GM06990 (cell line): ENCODE measurements at regions not wholly inside any gene's neighbourhood (a gene's known extent, or its start where the extent isn't known, plus 50 kb on each side); places are given as distances from the start of the nearest gene placed in this dataset.
A peak's percentile ranks its signal among the peaks of the same experiment; 100 is the strongest.
"Not testable (repeated sequence)": the region's sequence is repeated elsewhere in the genome, so short reads cannot be mapped to it uniquely, and the experiment has no call there.

Source experiments
- DNase-seq: peaks from one replicate; pipeline ENCODE4 v3.0.0-alpha.2; 2011; ENCODE audit not compliant: insufficient read length; ENCODE audit errors: extremely low read depth
- H3K27me3 ChIP-seq: replicated peaks from 2 replicates; pipeline ENCODE4 v1.6.0; 2011; ENCODE audit warnings: low read length; ENCODE audit not compliant: control insufficient read depth, insufficient read depth
- H3K36me3 ChIP-seq: 2 replicates; pipeline ENCODE4 v1.5.1; 2011; ENCODE audit warnings: low read length; ENCODE audit not compliant: control insufficient read depth, insufficient read depth
- H3K4me3 ChIP-seq: replicated peaks from 2 replicates; pipeline ENCODE4 v1.5.1; 2011; ENCODE audit warnings: low read depth, mild to moderate bottlenecking, control low read depth, low read length
- TF ChIP-seq, protein P1 (sequence below): IDR thresholded peaks from 2 replicates; pipeline ENCODE4 v1.5.1; 2011; ENCODE audit warnings: low read length, control low read depth, mild to moderate bottlenecking, inconsistent platforms; ENCODE audit not compliant: insufficient read depth, poor library complexity, severe bottlenecking

DNA sequence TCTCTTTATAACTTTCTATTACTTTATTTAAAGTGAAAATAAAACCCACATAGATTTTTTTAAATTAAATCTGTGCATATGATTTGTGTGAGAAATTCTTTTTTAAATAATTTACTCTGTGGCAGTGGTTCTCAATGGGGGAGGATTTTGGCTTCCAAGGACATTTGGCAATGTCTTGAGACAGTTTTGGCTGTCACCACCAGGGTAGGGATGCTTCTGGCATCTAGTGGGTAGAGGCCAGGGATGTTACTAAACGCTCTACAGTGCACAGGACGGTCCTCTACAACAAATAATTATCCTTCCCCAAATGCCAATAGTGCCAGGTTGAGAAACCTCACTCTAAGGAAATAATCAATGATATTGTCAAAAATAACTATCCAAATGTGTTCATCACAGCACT, 177.9 kb upstream of the CCNG1 start:
- TF ChIP-seq, protein P1, sequence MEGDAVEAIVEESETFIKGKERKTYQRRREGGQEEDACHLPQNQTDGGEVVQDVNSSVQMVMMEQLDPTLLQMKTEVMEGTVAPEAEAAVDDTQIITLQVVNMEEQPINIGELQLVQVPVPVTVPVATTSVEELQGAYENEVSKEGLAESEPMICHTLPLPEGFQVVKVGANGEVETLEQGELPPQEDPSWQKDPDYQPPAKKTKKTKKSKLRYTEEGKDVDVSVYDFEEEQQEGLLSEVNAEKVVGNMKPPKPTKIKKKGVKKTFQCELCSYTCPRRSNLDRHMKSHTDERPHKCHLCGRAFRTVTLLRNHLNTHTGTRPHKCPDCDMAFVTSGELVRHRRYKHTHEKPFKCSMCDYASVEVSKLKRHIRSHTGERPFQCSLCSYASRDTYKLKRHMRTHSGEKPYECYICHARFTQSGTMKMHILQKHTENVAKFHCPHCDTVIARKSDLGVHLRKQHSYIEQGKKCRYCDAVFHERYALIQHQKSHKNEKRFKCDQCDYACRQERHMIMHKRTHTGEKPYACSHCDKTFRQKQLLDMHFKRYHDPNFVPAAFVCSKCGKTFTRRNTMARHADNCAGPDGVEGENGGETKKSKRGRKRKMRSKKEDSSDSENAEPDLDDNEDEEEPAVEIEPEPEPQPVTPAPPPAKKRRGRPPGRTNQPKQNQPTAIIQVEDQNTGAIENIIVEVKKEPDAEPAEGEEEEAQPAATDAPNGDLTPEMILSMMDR: no peak
- Histone ChIP-seq H3K36me3 (no peaks in the 10 kb centered on the region), H3K4me3 (no peak overlapping the region), H3K27me3 (no peaks in the 10 kb centered on the region)
- DNase-seq: no peak

- Histone ChIP-seq H3K27me3 (no peaks in the 10 kb centered on the region), H3K36me3 (no peaks in the 10 kb centered on the region), H3K4me3 (no peak overlapping the region)
- no peak for DNase-seq
- TF ChIP-seq, protein P1: no peak
Observed at GRCh38 chr5:163260471-163260870, 176.9 kb upstream of the CCNG1 start.

GRCh38 chr5:163260961-163261360, 176.4 kb upstream of the CCNG1 start:
- no peak overlapping the region for H3K4me3 ChIP-seq
- TF ChIP-seq, protein P1: no peak
- no peaks in the 10 kb centered on the region for H3K36me3 ChIP-seq
- DNase-seq: no peak
- H3K27me3 ChIP-seq: no peaks in the 10 kb centered on the region

GRCh38 chr5:163261647-163262269, 175.6 kb upstream of the CCNG1 start:
- Histone ChIP-seq H3K36me3 (no peaks in the 10 kb centered on the region), H3K27me3 (no peaks in the 10 kb centered on the region), H3K4me3 (no peak overlapping the region)
- no peak for DNase-seq
- TF ChIP-seq, protein P1: no peak

DNA sequence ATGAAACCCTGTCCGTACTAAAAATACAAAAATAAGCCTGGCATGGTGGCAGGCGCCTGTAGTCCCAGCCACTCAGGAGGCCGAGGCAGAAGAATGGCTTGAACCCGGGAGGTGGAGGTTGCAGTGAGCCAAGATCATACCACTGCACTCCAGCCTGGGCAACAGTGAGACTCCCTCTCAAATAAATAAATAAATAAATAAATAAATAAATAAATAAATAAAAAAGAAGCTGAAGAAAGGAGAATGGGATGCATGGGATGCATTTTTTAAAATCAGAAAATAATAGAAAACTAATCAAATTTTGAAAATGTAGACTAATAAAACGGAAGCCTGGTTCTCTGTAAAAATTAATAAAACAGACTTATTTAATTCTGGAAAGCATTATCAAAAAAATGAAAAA, 171.1 kb upstream of the CCNG1 start:
- not testable (repeated sequence) for DNase-seq, H3K4me3 ChIP-seq, H3K27me3 ChIP-seq, H3K36me3 ChIP-seq

GRCh38 chr5:163269624-163270023, 167.8 kb upstream of the CCNG1 start:
- DNase-seq: no peak
- Histone ChIP-seq H3K4me3 (no peak overlapping the region), H3K27me3 (no peaks in the 10 kb centered on the region), H3K36me3 (no peaks in the 10 kb centered on the region)
- TF ChIP-seq, protein P1: peak; percentile 22
